Fibroblast of lung (primary cell): ENCODE measurements at regions not wholly inside any gene's neighbourhood (a gene's known extent, or its start where the extent isn't known, plus 50 kb on each side); places are given as distances from the start of the nearest gene placed in this dataset.

ENCODE experiments used
- CTCF ChIP-seq, 2 donors: IDR thresholded peaks in 1 of 2; conservative IDR thresholded peaks in 1 of 2; 1 replicate in 1 of 2; 2 replicates in 1 of 2; pipeline ENCODE4 v1.5.1; 2011 to 2012; ENCODE audit warnings: low read length in 2 of 2, control low read depth in 1 of 2, inconsistent platforms in 1 of 2, low read depth in 1 of 2, mild to moderate bottlenecking in 1 of 2
- EZH2 ChIP-seq: IDR thresholded peaks from 2 replicates; pipeline ENCODE4 v1.5.1; 2012; ENCODE audit warnings: low read length, control low read depth, mild to moderate bottlenecking; ENCODE audit errors: missing control alignments

GRCh38 chr2:38508311-38509039 lies 94.3 kb downstream of the HNRNPLL start:
- TF ChIP-seq CTCF (conservative IDR thresholded peaks at IDR 0.05 in 1 of 2, IDR thresholded peaks at IDR 0.05 in 1 of 2; ENCODE audit: low read depth in 1 of 2, low read length in 2 of 2) (peak in 1 of 2 donors; percentile 24), EZH2 (no peak)
